Upper lobe of left lung (tissue), 6 donors: ENCODE measurements at regions not wholly inside any gene's neighbourhood (a gene's known extent, or its start where the extent isn't known, plus 50 kb on each side); places are given as distances from the start of the nearest gene placed in this dataset.

Experiments
- ATAC-seq, 2 donors: fragments of 200-7000 bp; cut with Tn5 transposase; one replicate each; pipeline ENCODE4 v1.9.1; 2022; ENCODE audit warnings: mild to moderate bottlenecking in 2 of 2, moderate library complexity in 2 of 2; ENCODE audit not compliant: low FRiP score in 2 of 2
- DNase-seq, 2 donors: peaks; one replicate each; pipeline ENCODE4 v3.0.0-alpha.2; 2019 to 2020
- H3K27ac ChIP-seq, 4 donors: fragments of 200-600 bp; sonication (generic); one replicate each; pipeline ENCODE4 v1.5.1; 2016 to 2019
- H3K27me3 ChIP-seq, 4 donors: fragments of 200-600 bp; sonication (generic); one replicate each; pipeline ENCODE4 v1.5.1; 2017 to 2019
- H3K36me3 ChIP-seq, 4 donors: fragments of 200-600 bp; sonication (generic); one replicate each; pipeline ENCODE4 v1.5.1; 2016 to 2019
- H3K4me1 ChIP-seq, 4 donors: fragments of 200-600 bp; sonication (generic); one replicate each; pipeline ENCODE4 v1.5.1; 2018 to 2019
- H3K4me3 ChIP-seq, 4 donors: fragments of 200-600 bp; sonication (generic); one replicate each; pipeline ENCODE4 v1.5.1; 2017 to 2019; ENCODE audit warnings: mild to moderate bottlenecking in 2 of 4, moderate library complexity in 1 of 4
- H3K9me3 ChIP-seq, 4 donors: fragments of 200-600 bp; sonication (generic); one replicate each; pipeline ENCODE4 v1.5.1; 2018 to 2019
- EP300 ChIP-seq, 4 donors: sonication (generic); formaldehyde crosslinking; IDR thresholded peaks; one replicate each; pipeline ENCODE4 v1.5.1; 2017; ENCODE audit warnings: antibody characterized with exemption in 4 of 4, control low read depth in 2 of 4
- POLR2A ChIP-seq, 4 donors: fragments of 450-650 bp; IDR thresholded peaks; one replicate each; pipeline ENCODE4 v1.5.1; 2016 to 2017; ENCODE audit warnings: antibody characterized with exemption in 4 of 4, mild to moderate bottlenecking in 2 of 4
- POLR2AphosphoS5 ChIP-seq, 2 donors: sonication (generic); formaldehyde crosslinking; IDR thresholded peaks; one replicate each; pipeline ENCODE4 v1.5.1; 2017; ENCODE audit warnings: antibody characterized with exemption in 2 of 2
- WGBS, 2 donors: methylation state at CpG; one replicate each; pipeline ENCODE4 v1.1.5; 2017 to 2018; 5-methylcytosine and 5-hydroxymethylcytosine counted together
- TF ChIP-seq, protein P1 (sequence below), 6 experiments: fragments of 450-650 bp in 4 of 6; fragments of 200-600 bp in 2 of 6; sonication (generic) in 2 of 6; IDR thresholded peaks; one replicate each; pipeline ENCODE4 v1.5.1; 2016 to 2019; ENCODE audit warnings: antibody characterized with exemption in 6 of 6
- donor health status: DM: no; HTN: no; CAD: no; lungs with moderate emphysema.
- donor health status: DM: no; HTN: yes; CAD: no; lungs with severe emphysema.

DNA sequence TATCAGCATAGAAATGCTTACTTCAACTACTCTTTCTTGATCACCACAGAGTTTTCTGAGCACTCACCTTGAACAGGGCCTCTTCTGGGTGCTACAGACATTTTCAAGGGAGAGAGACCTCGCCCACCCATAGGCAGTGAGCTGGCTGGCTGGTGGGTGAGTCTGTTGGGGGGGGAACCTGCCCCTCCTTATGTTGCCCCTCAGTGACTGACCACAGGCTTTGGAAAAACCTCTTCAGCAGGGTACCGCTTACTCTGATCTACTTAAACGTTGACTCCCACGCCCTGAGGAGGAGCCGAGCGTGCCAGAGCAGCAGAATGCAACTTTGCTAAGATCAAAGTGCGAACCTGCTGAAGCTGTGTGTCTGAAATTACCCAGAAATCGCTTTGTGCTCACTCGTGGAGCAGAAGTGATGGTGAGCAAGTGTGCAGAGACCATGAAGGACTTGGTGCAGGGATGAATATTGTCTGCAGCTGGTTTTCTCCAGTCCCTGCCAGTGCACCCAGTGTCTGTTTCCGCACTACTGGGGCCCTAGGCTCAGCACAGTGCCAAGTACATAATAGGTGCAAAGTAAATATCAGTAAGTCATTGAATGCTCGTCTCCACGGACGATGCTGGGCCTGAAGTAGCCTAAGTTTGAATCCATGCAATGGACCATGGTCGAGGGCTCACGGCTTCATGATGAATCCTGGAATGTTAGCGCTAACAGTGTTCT lies 158.7 kb upstream of the IRF2BP2 start:
- ATAC-seq = no peak
- H3K36me3 ChIP-seq = no peaks in the 10 kb centered on the region
- H3K4me1 ChIP-seq = peaks cover 15 to 31% (median 18%) of the 10 kb centered on the region in 4 donors
- TF ChIP-seq, protein P1, sequence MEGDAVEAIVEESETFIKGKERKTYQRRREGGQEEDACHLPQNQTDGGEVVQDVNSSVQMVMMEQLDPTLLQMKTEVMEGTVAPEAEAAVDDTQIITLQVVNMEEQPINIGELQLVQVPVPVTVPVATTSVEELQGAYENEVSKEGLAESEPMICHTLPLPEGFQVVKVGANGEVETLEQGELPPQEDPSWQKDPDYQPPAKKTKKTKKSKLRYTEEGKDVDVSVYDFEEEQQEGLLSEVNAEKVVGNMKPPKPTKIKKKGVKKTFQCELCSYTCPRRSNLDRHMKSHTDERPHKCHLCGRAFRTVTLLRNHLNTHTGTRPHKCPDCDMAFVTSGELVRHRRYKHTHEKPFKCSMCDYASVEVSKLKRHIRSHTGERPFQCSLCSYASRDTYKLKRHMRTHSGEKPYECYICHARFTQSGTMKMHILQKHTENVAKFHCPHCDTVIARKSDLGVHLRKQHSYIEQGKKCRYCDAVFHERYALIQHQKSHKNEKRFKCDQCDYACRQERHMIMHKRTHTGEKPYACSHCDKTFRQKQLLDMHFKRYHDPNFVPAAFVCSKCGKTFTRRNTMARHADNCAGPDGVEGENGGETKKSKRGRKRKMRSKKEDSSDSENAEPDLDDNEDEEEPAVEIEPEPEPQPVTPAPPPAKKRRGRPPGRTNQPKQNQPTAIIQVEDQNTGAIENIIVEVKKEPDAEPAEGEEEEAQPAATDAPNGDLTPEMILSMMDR (IDR thresholded peaks at IDR 0.05) = no peak
- TF ChIP-seq POLR2AphosphoS5 (IDR thresholded peaks at IDR 0.05) (no peak), POLR2A (IDR thresholded peaks at IDR 0.05) (no peak), EP300 (IDR thresholded peaks at IDR 0.05) (no peak)
- no peak overlapping the region for H3K4me3 ChIP-seq
- H3K9me3 ChIP-seq = no peaks in the 10 kb centered on the region
- DNase-seq = no peak
- H3K27ac ChIP-seq = no peak overlapping the region
- no peaks in the 10 kb centered on the region for H3K27me3 ChIP-seq
- 84 to 92% methylated on average over 16 of the region's 16 CpGs for WGBS, 2 donors

DNA sequence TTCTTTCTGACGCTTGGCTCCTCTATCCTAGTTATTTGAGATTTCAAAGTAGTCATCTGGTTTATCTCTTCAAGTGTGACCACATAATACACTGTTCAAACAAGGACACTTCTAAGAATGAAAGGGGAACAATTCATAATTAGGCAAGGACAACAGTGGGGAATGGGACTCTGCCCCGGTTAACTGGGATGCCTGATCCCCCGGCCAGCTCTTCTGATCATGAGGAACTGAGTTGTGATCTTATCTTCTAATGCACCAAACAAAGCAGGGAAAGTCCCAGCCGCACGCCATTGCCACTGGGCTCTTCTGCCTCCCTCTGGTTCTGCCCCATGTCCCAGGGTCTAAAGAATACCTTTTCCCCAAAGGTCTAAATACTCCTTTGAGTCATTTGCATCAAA lies 158.2 kb upstream of the IRF2BP2 start:
- Histone ChIP-seq H3K36me3 (no peaks in the 10 kb centered on the region), H3K27ac (no peak overlapping the region), H3K27me3 (no peaks in the 10 kb centered on the region), H3K4me3 (no peak overlapping the region), H3K4me1 (peaks cover 15 to 31% (median 18%) of the 10 kb centered on the region in 4 donors), H3K9me3 (no peaks in the 10 kb centered on the region)
- TF ChIP-seq, protein P1 (IDR thresholded peaks at IDR 0.05) = no peak
- TF ChIP-seq EP300 (IDR thresholded peaks at IDR 0.05) (no peak), POLR2AphosphoS5 (IDR thresholded peaks at IDR 0.05) (no peak), POLR2A (IDR thresholded peaks at IDR 0.05) (no peak)
- DNase-seq (no peak), ATAC-seq (no peak)
- 55 to 66% methylated on average over 5 of the region's 5 CpGs for WGBS, 2 donors

DNA sequence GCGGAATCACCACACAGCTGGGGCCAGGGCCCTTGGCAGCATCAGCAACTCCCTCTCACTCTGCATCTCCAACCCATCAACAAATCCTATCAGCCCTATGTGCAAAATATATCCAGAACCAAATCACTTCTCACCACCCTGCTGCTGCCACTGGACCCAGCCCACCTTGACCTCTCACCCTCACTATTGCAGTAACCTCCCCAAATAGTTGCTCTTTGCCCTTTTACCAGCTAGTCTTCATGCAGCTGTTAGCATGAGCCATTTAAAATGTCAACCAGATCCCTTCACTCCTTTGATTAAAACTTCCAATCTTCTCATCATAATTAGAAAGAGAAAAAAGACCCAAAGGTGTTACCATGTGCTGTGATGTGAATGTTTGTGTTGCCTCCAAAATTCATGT lies 155.7 kb upstream of the IRF2BP2 start:
- Histone ChIP-seq H3K4me1 (peaks cover 0 to 10% (median 4%) of the 10 kb centered on the region in 4 donors), H3K9me3 (no peaks in the 10 kb centered on the region), H3K36me3 (no peaks in the 10 kb centered on the region), H3K4me3 (no peak overlapping the region), H3K27ac (no peak overlapping the region), H3K27me3 (no peaks in the 10 kb centered on the region)
- DNase-seq (no peak), ATAC-seq (no peak)
- TF ChIP-seq EP300 (IDR thresholded peaks at IDR 0.05) (no peak), POLR2AphosphoS5 (IDR thresholded peaks at IDR 0.05) (no peak), POLR2A (IDR thresholded peaks at IDR 0.05) (no peak)
- TF ChIP-seq, protein P1 (IDR thresholded peaks at IDR 0.05) = no peak
- 100% methylated on average over 1 of the region's 1 CpG for WGBS, 2 donors

DNA sequence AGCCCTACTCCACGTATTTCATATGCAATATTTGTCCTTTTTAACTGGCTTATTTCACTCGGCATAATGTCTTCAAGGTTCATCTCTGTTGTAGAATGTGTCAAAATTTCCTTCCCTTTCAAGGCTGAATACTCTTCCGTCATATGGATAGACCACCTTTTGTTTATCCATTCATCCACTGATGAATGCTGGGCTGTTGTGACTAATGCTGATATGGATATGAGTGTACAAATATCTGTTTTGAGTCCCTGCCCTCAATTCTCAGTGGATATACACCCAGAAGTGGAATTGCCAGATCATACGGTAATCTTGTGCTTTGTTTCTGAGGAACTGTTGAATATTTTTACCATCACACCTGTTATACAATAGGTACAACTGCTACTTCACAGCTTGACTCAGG lies 155.2 kb upstream of the IRF2BP2 start:
- no peaks in the 10 kb centered on the region for H3K36me3 ChIP-seq
- H3K9me3 ChIP-seq = no peaks in the 10 kb centered on the region
- DNase-seq (no peak), ATAC-seq (no peak)
- H3K4me1 ChIP-seq = peaks cover 3 to 12% (median 8%) of the 10 kb centered on the region in 4 donors
- no peak overlapping the region for H3K4me3 ChIP-seq
- WGBS, 2 donors = 67 to 92% methylated on average over 4 of the region's 4 CpGs
- TF ChIP-seq EP300 (IDR thresholded peaks at IDR 0.05) (no peak), POLR2A (IDR thresholded peaks at IDR 0.05) (no peak), POLR2AphosphoS5 (IDR thresholded peaks at IDR 0.05) (no peak)
- TF ChIP-seq, protein P1 (IDR thresholded peaks at IDR 0.05) = no peak
- no peaks in the 10 kb centered on the region for H3K27me3 ChIP-seq
- no peak overlapping the region for H3K27ac ChIP-seq

DNA sequence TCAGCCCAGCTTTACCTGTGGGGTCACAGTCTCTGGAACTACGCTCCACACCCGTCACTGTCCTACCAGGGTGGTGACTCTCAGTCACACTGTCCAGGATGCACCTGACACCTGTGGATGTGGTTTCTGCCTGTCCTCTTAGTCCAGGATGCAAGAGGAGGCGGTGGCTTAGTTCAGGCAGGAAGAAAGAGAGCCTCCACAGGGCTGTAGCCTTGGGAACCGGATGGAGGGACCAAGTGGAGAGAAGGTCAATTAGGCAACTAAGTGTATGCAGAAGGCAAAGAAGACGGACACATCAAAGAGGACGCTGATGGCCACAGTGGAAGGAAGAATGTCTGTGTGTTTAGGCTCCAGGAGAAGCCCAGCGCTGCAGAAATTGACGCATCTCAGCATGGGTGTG lies 153.9 kb upstream of the IRF2BP2 start:
- TF ChIP-seq, protein P1 (IDR thresholded peaks at IDR 0.05) = no peak
- no peak for TF ChIP-seq EP300 (IDR thresholded peaks at IDR 0.05)
- no peak for TF ChIP-seq POLR2A (IDR thresholded peaks at IDR 0.05)
- TF ChIP-seq POLR2AphosphoS5 (IDR thresholded peaks at IDR 0.05) = no peak
- ATAC-seq (no peak), DNase-seq (no peak)
- Histone ChIP-seq H3K36me3 (no peaks in the 10 kb centered on the region), H3K27me3 (no peaks in the 10 kb centered on the region), H3K27ac (no peak overlapping the region), H3K9me3 (no peaks in the 10 kb centered on the region), H3K4me3 (no peak overlapping the region), H3K4me1 (peaks cover 3 to 24% (median 16%) of the 10 kb centered on the region in 4 donors)
- WGBS, 2 donors = 88 to 89% methylated on average over 8 of the region's 8 CpGs
